Ishikawa (cell line): ENCODE measurements at regions not wholly inside any gene's neighbourhood (a gene's known extent, or its start where the extent isn't known, plus 50 kb on each side); places are given as distances from the start of the nearest gene placed in this dataset.

ENCODE experiments used
- CREB1 ChIP-seq: IDR thresholded peaks from 2 replicates; pipeline ENCODE4 v1.6.1; 2012; ENCODE audit warnings: low read depth
- EGR1 ChIP-seq: IDR thresholded peaks from 2 replicates; pipeline ENCODE4 v1.6.1; 2012
- EP300 ChIP-seq: IDR thresholded peaks from 2 replicates; pipeline ENCODE4 v1.6.1; 2012; ENCODE audit warnings: borderline replicate concordance
- FOXM1 ChIP-seq: IDR thresholded peaks from 2 replicates; pipeline ENCODE4 v1.6.1; 2012; ENCODE audit warnings: low read depth, borderline replicate concordance
- RAD21 ChIP-seq: IDR thresholded peaks from 2 replicates; pipeline ENCODE4 v1.6.1; 2012; ENCODE audit warnings: low read depth
- TAF1 ChIP-seq: IDR thresholded peaks from 2 replicates; pipeline ENCODE4 v1.6.1; 2012; ENCODE audit warnings: low read depth, mild to moderate bottlenecking
- YY1 ChIP-seq: IDR thresholded peaks from 2 replicates; pipeline ENCODE4 v1.6.1; 2012; ENCODE audit warnings: low read depth
- ZBTB7A ChIP-seq: IDR thresholded peaks from 2 replicates; pipeline ENCODE4 v1.6.1; 2012; ENCODE audit warnings: low read depth
- TF ChIP-seq, protein P1 (sequence below): IDR thresholded peaks from 2 replicates; pipeline ENCODE4 v1.6.1; 2012; ENCODE audit warnings: low read depth, mild to moderate bottlenecking
- TF ChIP-seq, protein P2 (sequence below): IDR thresholded peaks from 2 replicates; pipeline ENCODE4 v1.6.1; 2012
- TF ChIP-seq, protein P3 (sequence below): IDR thresholded peaks from 2 replicates; pipeline ENCODE4 v1.6.1; 2012

DNA sequence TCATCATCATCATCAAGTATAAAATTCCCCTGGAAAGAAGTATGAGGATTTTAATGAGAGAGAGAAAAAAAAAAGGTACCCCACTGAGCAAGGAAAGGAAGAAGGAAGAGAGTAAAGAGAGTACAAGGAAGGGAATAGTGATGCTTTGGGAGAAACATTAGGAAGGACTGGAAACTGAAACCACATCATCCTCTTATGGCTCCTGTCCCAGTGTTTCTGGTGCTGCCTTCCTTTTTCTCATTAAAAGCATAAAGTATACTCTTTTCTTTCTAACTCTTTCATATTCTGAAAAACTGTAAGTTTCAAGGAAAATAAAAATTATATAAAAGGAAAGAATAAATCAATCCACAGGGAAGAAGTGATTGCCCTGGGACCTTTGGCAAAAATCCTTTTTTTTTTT lies 616.4 kb upstream of the CBLB start:
- TF ChIP-seq FOXM1 (no peak), ZBTB7A (no peak), EGR1 (no peak), TAF1 (no peak), YY1 (no peak), EP300 (no peak), CREB1 (no peak), RAD21 (no peak)
- TF ChIP-seq, protein P1, sequence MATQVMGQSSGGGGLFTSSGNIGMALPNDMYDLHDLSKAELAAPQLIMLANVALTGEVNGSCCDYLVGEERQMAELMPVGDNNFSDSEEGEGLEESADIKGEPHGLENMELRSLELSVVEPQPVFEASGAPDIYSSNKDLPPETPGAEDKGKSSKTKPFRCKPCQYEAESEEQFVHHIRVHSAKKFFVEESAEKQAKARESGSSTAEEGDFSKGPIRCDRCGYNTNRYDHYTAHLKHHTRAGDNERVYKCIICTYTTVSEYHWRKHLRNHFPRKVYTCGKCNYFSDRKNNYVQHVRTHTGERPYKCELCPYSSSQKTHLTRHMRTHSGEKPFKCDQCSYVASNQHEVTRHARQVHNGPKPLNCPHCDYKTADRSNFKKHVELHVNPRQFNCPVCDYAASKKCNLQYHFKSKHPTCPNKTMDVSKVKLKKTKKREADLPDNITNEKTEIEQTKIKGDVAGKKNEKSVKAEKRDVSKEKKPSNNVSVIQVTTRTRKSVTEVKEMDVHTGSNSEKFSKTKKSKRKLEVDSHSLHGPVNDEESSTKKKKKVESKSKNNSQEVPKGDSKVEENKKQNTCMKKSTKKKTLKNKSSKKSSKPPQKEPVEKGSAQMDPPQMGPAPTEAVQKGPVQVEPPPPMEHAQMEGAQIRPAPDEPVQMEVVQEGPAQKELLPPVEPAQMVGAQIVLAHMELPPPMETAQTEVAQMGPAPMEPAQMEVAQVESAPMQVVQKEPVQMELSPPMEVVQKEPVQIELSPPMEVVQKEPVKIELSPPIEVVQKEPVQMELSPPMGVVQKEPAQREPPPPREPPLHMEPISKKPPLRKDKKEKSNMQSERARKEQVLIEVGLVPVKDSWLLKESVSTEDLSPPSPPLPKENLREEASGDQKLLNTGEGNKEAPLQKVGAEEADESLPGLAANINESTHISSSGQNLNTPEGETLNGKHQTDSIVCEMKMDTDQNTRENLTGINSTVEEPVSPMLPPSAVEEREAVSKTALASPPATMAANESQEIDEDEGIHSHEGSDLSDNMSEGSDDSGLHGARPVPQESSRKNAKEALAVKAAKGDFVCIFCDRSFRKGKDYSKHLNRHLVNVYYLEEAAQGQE = no peak
- TF ChIP-seq, protein P2, sequence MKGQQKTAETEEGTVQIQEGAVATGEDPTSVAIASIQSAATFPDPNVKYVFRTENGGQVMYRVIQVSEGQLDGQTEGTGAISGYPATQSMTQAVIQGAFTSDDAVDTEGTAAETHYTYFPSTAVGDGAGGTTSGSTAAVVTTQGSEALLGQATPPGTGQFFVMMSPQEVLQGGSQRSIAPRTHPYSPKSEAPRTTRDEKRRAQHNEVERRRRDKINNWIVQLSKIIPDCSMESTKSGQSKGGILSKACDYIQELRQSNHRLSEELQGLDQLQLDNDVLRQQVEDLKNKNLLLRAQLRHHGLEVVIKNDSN = no peak
- TF ChIP-seq, protein P3, sequence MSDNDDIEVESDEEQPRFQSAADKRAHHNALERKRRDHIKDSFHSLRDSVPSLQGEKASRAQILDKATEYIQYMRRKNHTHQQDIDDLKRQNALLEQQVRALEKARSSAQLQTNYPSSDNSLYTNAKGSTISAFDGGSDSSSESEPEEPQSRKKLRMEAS = no peak
